HG02642 (cell line): ENCODE measurements at regions not wholly inside any gene's neighbourhood (a gene's known extent, or its start where the extent isn't known, plus 50 kb on each side); places are given as distances from the start of the nearest gene placed in this dataset.
"Not testable (repeated sequence)": the region's sequence is repeated elsewhere in the genome, so short reads cannot be mapped to it uniquely, and the experiment has no call there.

Experiments
- ATAC-seq: cut with Tn5 transposase; IDR thresholded peaks from one replicate; pipeline ENCODE4 v1.9.1; 2021; ENCODE audit warnings: mild to moderate bottlenecking; ENCODE audit not compliant: unreplicated experiment, poor library complexity

- no peak for ATAC-seq
Observed at GRCh38 chr13:44308352-44308751, 65.3 kb upstream of the SERP2 start.

- ATAC-seq: no peak
Observed at GRCh38 chr13:44309794-44310757, 63.5 kb upstream of the SERP2 start.

GRCh38 chr13:44311011-44311780 lies 62.4 kb upstream of the SERP2 start:
- no peak for ATAC-seq

GRCh38 chr13:44312131-44312530 lies 61.5 kb upstream of the SERP2 start:
- no peak for ATAC-seq

GRCh38 chr13:44312834-44313551 lies 60.6 kb upstream of the SERP2 start:
- ATAC-seq: no peak

- no peak for ATAC-seq
Observed at GRCh38 chr13:44313674-44314073, 60.0 kb upstream of the SERP2 start.

- ATAC-seq: not testable (repeated sequence)
Observed at GRCh38 chr13:44314160-44314559, 59.5 kb upstream of the SERP2 start.

GRCh38 chr13:44317752-44318151 lies 55.9 kb upstream of the SERP2 start:
- ATAC-seq: no peak

- no peak for ATAC-seq
Observed at GRCh38 chr13:44318161-44318560, 55.5 kb upstream of the SERP2 start.

GRCh38 chr13:44320611-44321010 lies 53.0 kb upstream of the SERP2 start:
- ATAC-seq: no peak

- ATAC-seq: no peak
Observed at GRCh38 chr13:44321961-44322360, 51.7 kb upstream of the SERP2 start.

- ATAC-seq: no peak
Observed at GRCh38 chr13:44322928-44323327, 50.7 kb upstream of the SERP2 start.

GRCh38 chr13:44323754-44324153 lies 49.9 kb upstream of the SERP2 start:
- no peak for ATAC-seq
